C4-2B (cell line): ENCODE measurements at regions not wholly inside any gene's neighbourhood (a gene's known extent, or its start where the extent isn't known, plus 50 kb on each side); places are given as distances from the start of the nearest gene placed in this dataset.

ENCODE experiments used
- CTCF ChIP-seq: fragments of 450-650 bp; conservative IDR thresholded peaks from 2 replicates; pipeline ENCODE4 v1.5.1; 2017; ENCODE audit warnings: mild to moderate bottlenecking
- ZFX ChIP-seq: fragments of 450-650 bp; IDR thresholded peaks from 2 replicates; pipeline ENCODE4 v1.6.1; 2017

GRCh38 chr18:38421021-38421420 lies 855.4 kb upstream of the CELF4 start:
- TF ChIP-seq ZFX (no peak), CTCF (no peak)
